SK-N-SH (cell line): ENCODE measurements at regions not wholly inside any gene's neighbourhood (a gene's known extent, or its start where the extent isn't known, plus 50 kb on each side); places are given as distances from the start of the nearest gene placed in this dataset.

Experiments
- CTCF ChIA-PET: fragments of 300-600, 350-600 bp; formaldehyde crosslinking; extraction: SDS; loops from one replicate; lab custom pipeline; 2021; lab: Yijun Ruan, JAX
- POLR2A ChIA-PET: fragments of 350-600 bp; sonication (Branson Sonifier 250); formaldehyde crosslinking; extraction: SDS; loops from one replicate; lab custom pipeline; 2020; ENCODE audit warnings: antibody characterized with exemption, inconsistent platforms; lab: Yijun Ruan, JAX
- DNase-seq: peaks from one replicate; pipeline ENCODE4 v3.0.0; 2012
- H2AFZ ChIP-seq: fragments of 200-600 bp; sonication (generic); 2 replicates; pipeline ENCODE4 v1.8.1; 2016; ENCODE audit warnings: antibody characterized with exemption, mild to moderate bottlenecking, low read depth
- H3F3A ChIP-seq: fragments of 200-600 bp; sonication (generic); replicated peaks from 2 replicates; pipeline ENCODE3; 2016; ENCODE audit warnings: antibody characterized with exemption, mild to moderate bottlenecking; ENCODE audit not compliant: insufficient read depth
- H3K27ac ChIP-seq, 2 experiments: fragments of 200-500 bp in 1 of 2; fragments of 200-600 bp in 1 of 2; sonication (Bioruptor generic) in 1 of 2; sonication (generic), shearing (Covaris generic) in 1 of 2; 2 replicates each; pipeline versions ENCODE4 v1.5.1 to v1.6.1; 2014 to 2016; ENCODE audit warnings: low read depth in 2 of 2, inconsistent platforms in 1 of 2, low read length in 1 of 2, mild to moderate bottlenecking in 1 of 2, mixed read lengths in 1 of 2
- H3K27me3 ChIP-seq: fragments of 200-600 bp; sonication (generic), shearing (Covaris generic); 2 replicates; pipeline ENCODE4 v1.6.1; 2016; ENCODE audit warnings: mixed run types; ENCODE audit not compliant: insufficient read depth
- H3K36me3 ChIP-seq, 2 experiments: fragments of 200-500 bp in 1 of 2; fragments of 200-600 bp in 1 of 2; sonication (Bioruptor generic) in 1 of 2; sonication (generic) in 1 of 2; replicated peaks in 1 of 2; 2 replicates each; pipeline versions ENCODE3 to v1.5.1; 2014 to 2016; ENCODE audit warnings: low read length in 1 of 2, mild to moderate bottlenecking in 1 of 2; ENCODE audit not compliant: insufficient read depth in 2 of 2, control insufficient read depth in 1 of 2
- H3K4me1 ChIP-seq, 2 experiments: fragments of 200-500 bp in 1 of 2; fragments of 200-600 bp in 1 of 2; sonication (Bioruptor generic) in 1 of 2; sonication (generic), shearing (Covaris generic) in 1 of 2; 2 replicates each; pipeline versions ENCODE4 v1.5.1 to v1.6.1; 2014 to 2016; ENCODE audit warnings: low read depth in 1 of 2, low read length in 1 of 2, mixed run types in 1 of 2; ENCODE audit not compliant: insufficient read depth in 2 of 2, control insufficient read depth in 1 of 2
- H3K4me2 ChIP-seq: fragments of 200-600 bp; sonication (generic), shearing (Covaris generic); 2 replicates; pipeline ENCODE4 v1.6.1; 2017; ENCODE audit warnings: mixed run types
- H3K4me3 ChIP-seq, 2 experiments: fragments of 200-500 bp in 1 of 2; fragments of 200-600 bp in 1 of 2; sonication (Bioruptor generic) in 1 of 2; sonication (generic), shearing (Covaris generic) in 1 of 2; 2 replicates each; pipeline versions ENCODE4 v1.5.1 to v1.8.1; 2014 to 2016; ENCODE audit warnings: low read depth in 2 of 2, inconsistent platforms in 1 of 2, low read length in 1 of 2, mild to moderate bottlenecking in 1 of 2, mixed read lengths in 1 of 2, moderate library complexity in 1 of 2
- H3K79me2 ChIP-seq: fragments of 200-600 bp; sonication (generic); 2 replicates; pipeline ENCODE4 v1.8.1; 2017; ENCODE audit warnings: mild to moderate bottlenecking; ENCODE audit not compliant: insufficient read depth
- H3K9ac ChIP-seq: fragments of 200-600 bp; sonication (generic); 2 replicates; pipeline ENCODE4 v1.6.1; 2017; ENCODE audit warnings: mixed run types
- H3K9me2 ChIP-seq: fragments of 200-600 bp; sonication (generic); 2 replicates; pipeline ENCODE4 v1.6.1; 2017; ENCODE audit warnings: mixed run types
- H3K9me3 ChIP-seq: fragments of 200-600 bp; sonication (generic); 2 replicates; pipeline ENCODE4 v1.6.1; 2017; ENCODE audit warnings: mixed run types, mild to moderate bottlenecking, moderate library complexity
- H4K20me1 ChIP-seq: fragments of 200-600 bp; sonication (generic); 2 replicates; pipeline ENCODE4 v1.6.1; 2017; ENCODE audit warnings: mild to moderate bottlenecking, mixed run types; ENCODE audit not compliant: insufficient read depth
- EP300 ChIP-seq, 2 experiments: IDR thresholded peaks; 2 replicates each; pipeline versions ENCODE4 v1.4.0 to v1.6.1; 2012; ENCODE audit warnings: borderline replicate concordance in 1 of 2, low read depth in 1 of 2, low read length in 1 of 2
- EZH2phosphoT487 ChIP-seq: fragments of 200-600 bp; sonication (generic); IDR thresholded peaks from 2 replicates; pipeline ENCODE4 v1.6.1; 2017; ENCODE audit warnings: low read depth, mixed run types, mild to moderate bottlenecking, antibody characterized with exemption, moderate library complexity, borderline replicate concordance
- MEF2A ChIP-seq: IDR thresholded peaks from 2 replicates; pipeline ENCODE4 v1.4.0; 2012; ENCODE audit warnings: low read depth, borderline replicate concordance
- MXI1 ChIP-seq: IDR thresholded peaks from 2 replicates; pipeline ENCODE4 v1.6.1; 2012; ENCODE audit warnings: mild to moderate bottlenecking, low read depth, low read length, improper control_type of control experiment
- NRF1 ChIP-seq: IDR thresholded peaks from 2 replicates; pipeline ENCODE4 v1.6.1; 2012; ENCODE audit warnings: low read depth, mild to moderate bottlenecking, low read length
- POLR2AphosphoS5 ChIP-seq: IDR thresholded peaks from 2 replicates; pipeline ENCODE4 v1.6.1; 2012; ENCODE audit warnings: low read depth, low read length
- RCOR1 ChIP-seq: fragments of 150-350 bp; IDR thresholded peaks from 2 replicates; pipeline ENCODE4 v1.6.1; 2017; ENCODE audit warnings: antibody characterized with exemption, low read length
- RFX5 ChIP-seq: IDR thresholded peaks from 2 replicates; pipeline ENCODE4 v1.6.1; 2012; ENCODE audit warnings: mild to moderate bottlenecking, improper control_type of control experiment, low read length
- SMC3 ChIP-seq: IDR thresholded peaks from 2 replicates; pipeline ENCODE4 v1.6.1; 2012; ENCODE audit warnings: low read depth, low read length, improper control_type of control experiment
- TAF1 ChIP-seq: IDR thresholded peaks from 2 replicates; pipeline ENCODE4 v1.6.1; 2012; ENCODE audit warnings: low read depth, mild to moderate bottlenecking, low read length, moderate library complexity, borderline replicate concordance
- TCF12 ChIP-seq: IDR thresholded peaks from 2 replicates; pipeline ENCODE4 v1.4.0; 2012
- YY1 ChIP-seq: IDR thresholded peaks from 2 replicates; pipeline ENCODE4 v1.4.0; 2012; ENCODE audit warnings: low read depth, mild to moderate bottlenecking
- WGBS: methylation state at CpG from one replicate; pipeline ENCODE4 v1.1.6; 2017; ENCODE audit warnings: low lambda C conversion rate; 5-methylcytosine and 5-hydroxymethylcytosine counted together
- TF ChIP-seq, protein P1 (sequence below): IDR thresholded peaks from 2 replicates; pipeline ENCODE4; 2012
- TF ChIP-seq, protein P2 (sequence below): IDR thresholded peaks from 2 replicates; pipeline ENCODE4 v1.4.0; 2012; ENCODE audit warnings: low read depth
- TF ChIP-seq, protein P3 (sequence below): IDR thresholded peaks from 2 replicates; pipeline ENCODE4 v1.4.0; 2012; ENCODE audit warnings: low read depth, borderline replicate concordance
- TF ChIP-seq, protein P4 (sequence below): fragments of 150-350 bp; IDR thresholded peaks from 2 replicates; pipeline ENCODE4 v1.6.1; 2017; ENCODE audit warnings: antibody characterized with exemption, low read length, low read depth, borderline replicate concordance
- TF ChIP-seq, protein P5 (sequence below): IDR thresholded peaks from 2 replicates; pipeline ENCODE4 v1.4.0; 2012; ENCODE audit warnings: low read depth, borderline replicate concordance

DNA sequence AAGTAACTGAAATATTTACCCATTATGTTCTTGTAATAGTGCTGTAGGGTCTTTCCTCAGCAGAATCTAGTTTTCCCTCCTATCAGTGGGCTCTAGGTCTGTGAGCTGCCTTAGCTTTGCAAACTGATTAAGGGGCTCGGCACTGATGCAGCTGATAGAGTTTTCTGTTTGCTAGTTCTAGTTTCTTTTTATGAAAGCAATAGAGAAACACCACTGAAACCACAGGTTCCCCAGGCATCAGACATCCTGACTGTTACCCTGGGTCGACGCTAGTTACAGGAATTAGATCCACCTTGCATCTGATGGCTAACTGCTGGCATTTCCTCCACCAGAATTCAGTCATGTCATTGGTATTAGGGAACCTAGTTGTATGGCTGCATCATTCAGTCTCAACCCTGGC lies 225.0 kb upstream of the VCX start:
- no peaks in the 10 kb centered on the region for H4K20me1 ChIP-seq
- H3K36me3 ChIP-seq: no peaks in the 10 kb centered on the region
- TF ChIP-seq MXI1: no peak
- no peak for TF ChIP-seq TCF12
- no peak for TF ChIP-seq TAF1
- no peak for TF ChIP-seq EP300 (IDR thresholded peaks at IDR 0.05; ENCODE audit: borderline replicate concordance in 1 of 2, low read depth in 1 of 2, low read length in 1 of 2)
- TF ChIP-seq, protein P1, sequence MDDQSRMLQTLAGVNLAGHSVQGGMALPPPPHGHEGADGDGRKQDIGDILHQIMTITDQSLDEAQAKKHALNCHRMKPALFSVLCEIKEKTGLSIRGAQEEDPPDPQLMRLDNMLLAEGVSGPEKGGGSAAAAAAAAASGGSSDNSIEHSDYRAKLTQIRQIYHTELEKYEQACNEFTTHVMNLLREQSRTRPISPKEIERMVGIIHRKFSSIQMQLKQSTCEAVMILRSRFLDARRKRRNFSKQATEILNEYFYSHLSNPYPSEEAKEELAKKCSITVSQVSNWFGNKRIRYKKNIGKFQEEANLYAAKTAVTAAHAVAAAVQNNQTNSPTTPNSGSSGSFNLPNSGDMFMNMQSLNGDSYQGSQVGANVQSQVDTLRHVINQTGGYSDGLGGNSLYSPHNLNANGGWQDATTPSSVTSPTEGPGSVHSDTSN: no peak
- no peak for TF ChIP-seq MEF2A
- TF ChIP-seq, protein P2, sequence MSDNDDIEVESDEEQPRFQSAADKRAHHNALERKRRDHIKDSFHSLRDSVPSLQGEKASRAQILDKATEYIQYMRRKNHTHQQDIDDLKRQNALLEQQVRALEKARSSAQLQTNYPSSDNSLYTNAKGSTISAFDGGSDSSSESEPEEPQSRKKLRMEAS: no peak
- TF ChIP-seq POLR2AphosphoS5: no peak
- TF ChIP-seq NRF1: no peak
- no peak for TF ChIP-seq SMC3
- TF ChIP-seq RCOR1: no peak
- TF ChIP-seq, protein P3, sequence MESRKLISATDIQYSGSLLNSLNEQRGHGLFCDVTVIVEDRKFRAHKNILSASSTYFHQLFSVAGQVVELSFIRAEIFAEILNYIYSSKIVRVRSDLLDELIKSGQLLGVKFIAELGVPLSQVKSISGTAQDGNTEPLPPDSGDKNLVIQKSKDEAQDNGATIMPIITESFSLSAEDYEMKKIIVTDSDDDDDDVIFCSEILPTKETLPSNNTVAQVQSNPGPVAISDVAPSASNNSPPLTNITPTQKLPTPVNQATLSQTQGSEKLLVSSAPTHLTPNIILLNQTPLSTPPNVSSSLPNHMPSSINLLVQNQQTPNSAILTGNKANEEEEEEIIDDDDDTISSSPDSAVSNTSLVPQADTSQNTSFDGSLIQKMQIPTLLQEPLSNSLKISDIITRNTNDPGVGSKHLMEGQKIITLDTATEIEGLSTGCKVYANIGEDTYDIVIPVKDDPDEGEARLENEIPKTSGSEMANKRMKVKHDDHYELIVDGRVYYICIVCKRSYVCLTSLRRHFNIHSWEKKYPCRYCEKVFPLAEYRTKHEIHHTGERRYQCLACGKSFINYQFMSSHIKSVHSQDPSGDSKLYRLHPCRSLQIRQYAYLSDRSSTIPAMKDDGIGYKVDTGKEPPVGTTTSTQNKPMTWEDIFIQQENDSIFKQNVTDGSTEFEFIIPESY: no peak
- no peak for TF ChIP-seq EZH2phosphoT487
- no peak for TF ChIP-seq RFX5
- TF ChIP-seq, protein P4, sequence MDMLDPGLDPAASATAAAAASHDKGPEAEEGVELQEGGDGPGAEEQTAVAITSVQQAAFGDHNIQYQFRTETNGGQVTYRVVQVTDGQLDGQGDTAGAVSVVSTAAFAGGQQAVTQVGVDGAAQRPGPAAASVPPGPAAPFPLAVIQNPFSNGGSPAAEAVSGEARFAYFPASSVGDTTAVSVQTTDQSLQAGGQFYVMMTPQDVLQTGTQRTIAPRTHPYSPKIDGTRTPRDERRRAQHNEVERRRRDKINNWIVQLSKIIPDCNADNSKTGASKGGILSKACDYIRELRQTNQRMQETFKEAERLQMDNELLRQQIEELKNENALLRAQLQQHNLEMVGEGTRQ: no peak
- TF ChIP-seq YY1: no peak
- TF ChIP-seq, protein P5, sequence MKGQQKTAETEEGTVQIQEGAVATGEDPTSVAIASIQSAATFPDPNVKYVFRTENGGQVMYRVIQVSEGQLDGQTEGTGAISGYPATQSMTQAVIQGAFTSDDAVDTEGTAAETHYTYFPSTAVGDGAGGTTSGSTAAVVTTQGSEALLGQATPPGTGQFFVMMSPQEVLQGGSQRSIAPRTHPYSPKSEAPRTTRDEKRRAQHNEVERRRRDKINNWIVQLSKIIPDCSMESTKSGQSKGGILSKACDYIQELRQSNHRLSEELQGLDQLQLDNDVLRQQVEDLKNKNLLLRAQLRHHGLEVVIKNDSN: no peak
- ChIA-PET CTCF (no interaction called here), POLR2A (no interaction called here)
- H3K27ac ChIP-seq: no peak overlapping the region
- DNase-seq: no peak
- no peaks in the 10 kb centered on the region for H3K79me2 ChIP-seq
- no peak overlapping the region for H2AFZ ChIP-seq
- H3K4me1 ChIP-seq: no peaks in the 10 kb centered on the region
- H3K4me2 ChIP-seq: no peak overlapping the region
- no peaks in the 10 kb centered on the region for H3K9me3 ChIP-seq
- H3K9ac ChIP-seq: no peak overlapping the region
- H3K27me3 ChIP-seq: no peaks in the 10 kb centered on the region
- no peaks in the 10 kb centered on the region for H3F3A ChIP-seq
- no peak overlapping the region for H3K4me3 ChIP-seq
- no peaks in the 10 kb centered on the region for H3K9me2 ChIP-seq
- 3% methylated on average over 3 of the region's 3 CpGs for WGBS
